WERI-Rb-1 (cell line): ENCODE measurements at regions not wholly inside any gene's neighbourhood (a gene's known extent, or its start where the extent isn't known, plus 50 kb on each side); places are given as distances from the start of the nearest gene placed in this dataset.
"Not testable (repeated sequence)": the region's sequence is repeated elsewhere in the genome, so short reads cannot be mapped to it uniquely, and the experiment has no call there.

ENCODE experiments used
- DNase-seq: peaks from one replicate; pipeline ENCODE4 v3.0.0-alpha.2; 2020
- H3K27ac ChIP-seq: fragments of 250-450 bp; sonication (Bioruptor Pico); 2 replicates; pipeline ENCODE4 v1.5.1; 2020; ENCODE audit warnings: mild to moderate bottlenecking, moderate library complexity
- H3K27me3 ChIP-seq: fragments of 250-450 bp; sonication (Bioruptor Pico); 2 replicates; pipeline ENCODE4 v1.5.1; 2021; ENCODE audit warnings: mild to moderate bottlenecking, low read depth, moderate library complexity; ENCODE audit not compliant: insufficient read depth, severe bottlenecking
- H3K36me3 ChIP-seq: fragments of 250-450 bp; sonication (Bioruptor Pico); 2 replicates; pipeline ENCODE4 v1.5.1; 2020; ENCODE audit warnings: mild to moderate bottlenecking, moderate library complexity
- H3K4me3 ChIP-seq: 2 replicates; pipeline ENCODE4 v1.5.1; 2011; ENCODE audit warnings: low read depth, mild to moderate bottlenecking, control low read depth, low read length
- H3K9me3 ChIP-seq: fragments of 250-450 bp; sonication (Bioruptor Pico); 2 replicates; pipeline ENCODE4 v1.5.1; 2021; ENCODE audit warnings: mild to moderate bottlenecking, moderate library complexity; ENCODE audit not compliant: severe bottlenecking
- TF ChIP-seq, protein P1 (sequence below): IDR thresholded peaks from 2 replicates; pipeline ENCODE4 v1.5.1; 2011; ENCODE audit warnings: low read depth, mild to moderate bottlenecking, control low read depth, inconsistent platforms, low read length

DNA sequence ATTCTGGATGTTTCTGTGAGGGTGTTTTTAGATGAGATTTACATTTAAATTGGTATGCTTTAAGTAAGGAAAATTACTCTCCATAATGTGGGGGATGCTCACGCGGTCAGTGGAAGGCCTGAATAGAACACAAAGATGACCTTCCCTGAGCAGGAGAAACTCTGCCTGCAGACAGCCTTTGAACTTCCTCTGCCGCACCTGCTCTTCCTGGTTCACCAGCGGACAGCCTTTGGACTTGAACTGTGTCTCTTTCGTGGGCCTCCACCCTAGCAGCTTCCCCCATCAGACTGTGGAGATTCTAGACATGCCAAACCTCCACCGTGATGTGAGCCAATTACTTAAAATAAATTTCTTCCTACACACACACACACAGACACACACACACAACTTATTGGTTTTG lies 210.7 kb downstream of the EFCAB11 start:
- TF ChIP-seq, protein P1, sequence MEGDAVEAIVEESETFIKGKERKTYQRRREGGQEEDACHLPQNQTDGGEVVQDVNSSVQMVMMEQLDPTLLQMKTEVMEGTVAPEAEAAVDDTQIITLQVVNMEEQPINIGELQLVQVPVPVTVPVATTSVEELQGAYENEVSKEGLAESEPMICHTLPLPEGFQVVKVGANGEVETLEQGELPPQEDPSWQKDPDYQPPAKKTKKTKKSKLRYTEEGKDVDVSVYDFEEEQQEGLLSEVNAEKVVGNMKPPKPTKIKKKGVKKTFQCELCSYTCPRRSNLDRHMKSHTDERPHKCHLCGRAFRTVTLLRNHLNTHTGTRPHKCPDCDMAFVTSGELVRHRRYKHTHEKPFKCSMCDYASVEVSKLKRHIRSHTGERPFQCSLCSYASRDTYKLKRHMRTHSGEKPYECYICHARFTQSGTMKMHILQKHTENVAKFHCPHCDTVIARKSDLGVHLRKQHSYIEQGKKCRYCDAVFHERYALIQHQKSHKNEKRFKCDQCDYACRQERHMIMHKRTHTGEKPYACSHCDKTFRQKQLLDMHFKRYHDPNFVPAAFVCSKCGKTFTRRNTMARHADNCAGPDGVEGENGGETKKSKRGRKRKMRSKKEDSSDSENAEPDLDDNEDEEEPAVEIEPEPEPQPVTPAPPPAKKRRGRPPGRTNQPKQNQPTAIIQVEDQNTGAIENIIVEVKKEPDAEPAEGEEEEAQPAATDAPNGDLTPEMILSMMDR = no peak
- Histone ChIP-seq H3K9me3 (peaks cover 14% of the 10 kb centered on the region), H3K36me3 (no peaks in the 10 kb centered on the region), H3K27ac (no peak overlapping the region), H3K27me3 (no peaks in the 10 kb centered on the region), H3K4me3 (no peak overlapping the region)
- DNase-seq = no peak

DNA sequence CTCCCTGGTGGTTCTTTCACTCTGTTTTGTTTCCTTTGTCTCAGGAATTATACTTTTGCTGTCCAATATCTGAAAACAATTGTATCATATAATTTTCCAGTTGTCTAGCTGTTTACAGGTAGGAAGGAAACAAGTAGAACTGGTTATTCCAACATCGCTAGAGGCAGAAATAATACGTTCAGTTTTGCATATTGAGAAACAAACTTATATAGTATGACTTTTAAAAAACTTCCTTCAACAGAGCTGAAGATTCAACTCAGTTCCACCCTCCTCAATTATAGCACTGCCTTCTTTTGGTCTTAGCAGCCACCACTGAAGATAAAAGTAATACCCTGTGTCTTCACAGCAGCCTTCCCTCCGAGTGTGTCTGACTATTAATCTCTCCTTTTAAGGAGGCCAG lies 214.3 kb downstream of the EFCAB11 start:
- Histone ChIP-seq H3K4me3 (no peak overlapping the region), H3K27ac (no peak overlapping the region), H3K27me3 (no peaks in the 10 kb centered on the region), H3K36me3 (no peaks in the 10 kb centered on the region), H3K9me3 (peaks cover 14% of the 10 kb centered on the region)
- TF ChIP-seq, protein P1 = no peak
- DNase-seq = no peak

DNA sequence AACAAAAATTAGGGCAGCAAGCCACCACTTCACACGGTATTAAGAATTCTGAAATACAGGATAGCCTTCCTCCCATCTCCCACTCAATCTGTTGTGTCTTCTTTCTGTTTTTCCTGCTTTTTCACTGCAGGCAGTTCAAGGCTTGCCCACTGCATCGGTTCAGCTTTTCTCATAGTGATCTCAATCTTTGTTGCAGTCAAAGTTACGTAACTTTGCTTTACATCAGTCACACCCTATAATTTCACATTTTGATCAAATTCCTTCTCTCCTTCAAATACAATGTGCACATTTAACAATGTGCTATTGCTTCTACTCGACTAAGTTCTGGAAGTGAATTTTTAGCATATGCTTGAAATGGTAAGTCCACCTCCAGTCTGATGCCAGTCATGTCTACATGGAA lies 217.6 kb downstream of the EFCAB11 start:
- Histone ChIP-seq H3K4me3 (no peak overlapping the region), H3K9me3 (peaks cover 8% of the 10 kb centered on the region), H3K27ac (no peak overlapping the region), H3K27me3 (no peaks in the 10 kb centered on the region), H3K36me3 (no peaks in the 10 kb centered on the region)
- TF ChIP-seq, protein P1 = no peak
- DNase-seq = no peak

- TF ChIP-seq, protein P1 = no peak
- Histone ChIP-seq H3K27ac (no peak overlapping the region), H3K27me3 (no peaks in the 10 kb centered on the region), H3K36me3 (no peaks in the 10 kb centered on the region), H3K4me3 (no peak overlapping the region), H3K9me3 (no peaks in the 10 kb centered on the region)
- no peak for DNase-seq
Observed at GRCh38 chr14:89731396-89731933, 223.1 kb downstream of the EFCAB11 start.

- no peaks in the 10 kb centered on the region for H3K9me3 ChIP-seq
- H3K4me3 ChIP-seq = no peak overlapping the region
- H3K27me3 ChIP-seq = no peaks in the 10 kb centered on the region
- TF ChIP-seq, protein P1 = no peak
- no peak overlapping the region for H3K27ac ChIP-seq
- H3K36me3 ChIP-seq = no peaks in the 10 kb centered on the region
- DNase-seq = no peak
Observed at GRCh38 chr14:89730687-89731086, 223.8 kb downstream of the EFCAB11 start.

- no peak overlapping the region for H3K27ac ChIP-seq
- TF ChIP-seq, protein P1 = no peak
- no peak overlapping the region for H3K4me3 ChIP-seq
- H3K9me3 ChIP-seq = no peaks in the 10 kb centered on the region
- H3K27me3 ChIP-seq = no peaks in the 10 kb centered on the region
- no peaks in the 10 kb centered on the region for H3K36me3 ChIP-seq
- DNase-seq = no peak
Observed at GRCh38 chr14:89728964-89729363, 225.6 kb downstream of the EFCAB11 start.

DNA sequence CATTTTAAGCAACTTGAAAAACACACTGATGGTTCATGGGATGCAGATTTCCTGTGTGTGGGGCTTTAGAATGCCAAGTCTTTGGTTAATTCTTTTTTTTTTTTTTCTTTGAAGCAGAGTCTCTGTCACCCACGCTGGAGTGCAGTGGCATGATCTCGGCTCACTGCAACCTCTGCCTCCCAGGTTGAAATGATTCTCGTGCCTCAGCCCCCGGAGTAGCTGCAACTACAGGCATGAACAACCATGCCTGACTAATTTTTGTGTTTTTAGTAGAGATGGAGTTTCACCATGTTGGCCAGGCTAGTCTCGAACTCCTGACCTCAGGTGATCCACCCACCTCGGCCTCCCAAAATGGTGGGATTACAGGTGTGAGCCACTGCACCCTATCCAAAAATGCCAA lies 228.3 kb downstream of the EFCAB11 start:
- H3K27me3 ChIP-seq, H3K36me3 ChIP-seq, H3K27ac ChIP-seq, H3K9me3 ChIP-seq, DNase-seq, H3K4me3 ChIP-seq: not testable (repeated sequence)
